Endothelial cell of umbilical vein (primary cell): ENCODE measurements at regions not wholly inside any gene's neighbourhood (a gene's known extent, or its start where the extent isn't known, plus 50 kb on each side); places are given as distances from the start of the nearest gene placed in this dataset.

Experiments
- CTCF ChIP-seq, 2 donors: IDR thresholded peaks; 1 replicate in 1 of 2; 2 replicates in 1 of 2; pipeline ENCODE4 v1.5.1; 2011; ENCODE audit warnings: low read length in 2 of 2, mild to moderate bottlenecking in 2 of 2, moderate library complexity in 2 of 2, control low read depth in 1 of 2, inconsistent platforms in 1 of 2, low read depth in 1 of 2; ENCODE audit not compliant: insufficient read depth in 1 of 2; ENCODE audit errors: extremely low read depth in 1 of 2
- TF ChIP-seq, protein P1 (sequence below): IDR thresholded peaks from 2 replicates; pipeline ENCODE4 v1.6.1; 2011; ENCODE audit not compliant: insufficient read depth, insufficient read length

- TF ChIP-seq CTCF (IDR thresholded peaks at IDR 0.05; ENCODE audit: extremely low read depth in 1 of 2, insufficient read depth in 1 of 2, low read depth in 1 of 2, low read length in 2 of 2): no peak
- TF ChIP-seq, protein P1, sequence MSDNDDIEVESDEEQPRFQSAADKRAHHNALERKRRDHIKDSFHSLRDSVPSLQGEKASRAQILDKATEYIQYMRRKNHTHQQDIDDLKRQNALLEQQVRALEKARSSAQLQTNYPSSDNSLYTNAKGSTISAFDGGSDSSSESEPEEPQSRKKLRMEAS: no peak
Observed at GRCh38 chrX:39795605-39796004, 302.2 kb downstream of the BCOR start.
